T-helper 2 cell (primary cell): ENCODE measurements at regions not wholly inside any gene's neighbourhood (a gene's known extent, or its start where the extent isn't known, plus 50 kb on each side); places are given as distances from the start of the nearest gene placed in this dataset.

Source experiments
- DNase-seq, 5 experiments: peaks; one replicate each; pipeline versions ENCODE4 v3.0.0 to v3.0.0-alpha.2; 2012 to 2022

DNA sequence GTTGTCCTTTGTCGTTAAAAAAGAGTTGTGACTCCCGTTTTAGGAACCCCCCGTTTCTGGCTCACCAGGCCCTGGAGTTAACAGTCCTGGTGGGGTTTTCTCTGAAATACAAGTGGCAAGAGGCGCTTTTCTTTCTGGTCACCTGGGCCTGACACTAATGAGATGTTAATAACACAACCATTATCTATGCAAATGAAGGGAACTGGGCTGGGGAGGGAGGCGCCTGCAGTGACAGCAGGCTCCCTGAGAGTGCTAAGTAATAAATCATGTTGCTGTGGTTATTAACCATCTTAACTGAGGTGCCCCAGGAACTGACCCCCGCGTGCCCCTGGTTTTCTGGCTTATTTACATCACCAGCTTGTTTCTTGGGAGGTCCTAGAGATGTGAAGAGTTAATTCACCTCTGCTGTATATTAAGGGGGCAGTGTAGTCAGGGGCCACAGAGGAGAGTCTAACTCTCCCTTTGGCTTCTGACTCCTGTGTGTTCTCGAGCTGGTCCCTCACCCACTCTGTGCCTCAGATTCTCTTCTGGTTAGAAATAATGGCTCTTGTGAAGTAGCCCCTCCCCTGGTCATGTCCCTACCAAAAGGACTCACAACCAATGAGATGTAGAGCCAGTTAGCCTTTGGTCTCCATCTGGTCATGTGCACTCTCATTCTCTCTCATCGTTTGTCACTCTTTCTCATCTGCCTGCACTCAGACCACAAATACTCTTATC is 276.6 kb upstream of the CADM1 start:
- DNase-seq, result no peak

DNA sequence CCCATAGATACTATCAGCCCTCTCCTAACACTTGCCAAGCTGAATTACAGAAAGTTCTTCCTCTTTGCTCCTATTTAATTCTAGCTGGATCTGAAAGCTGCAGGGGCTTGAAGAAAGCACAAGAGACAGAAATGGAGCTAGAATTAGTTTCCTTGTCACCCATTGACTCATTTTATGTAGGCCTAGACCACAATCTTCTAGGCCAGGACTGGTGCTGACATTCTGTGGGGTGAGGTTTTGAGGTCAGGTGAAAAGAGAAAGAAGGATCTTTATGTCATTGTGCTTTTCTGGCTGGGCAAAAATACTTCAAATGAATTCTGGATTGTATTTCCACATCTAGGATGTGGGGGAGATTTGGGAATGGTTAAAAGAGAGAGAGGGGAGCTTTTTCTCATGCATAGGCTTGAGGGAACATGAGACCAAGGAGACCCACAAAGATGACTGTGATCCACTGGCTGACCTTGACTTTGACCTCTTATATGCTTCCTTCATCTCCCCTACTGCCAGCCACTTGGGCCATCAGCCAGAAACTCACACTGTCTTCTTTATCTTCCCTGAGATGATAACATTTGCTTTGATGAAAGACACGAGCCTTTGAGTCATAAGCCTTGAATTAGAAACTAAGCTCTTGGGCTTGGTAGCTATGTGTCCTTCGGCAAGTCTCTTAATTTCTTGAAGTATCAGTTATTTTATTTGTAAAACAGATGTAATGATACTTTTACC is 274.9 kb upstream of the CADM1 start:
- peak in 1 of 5 experiments; percentile 63 for DNase-seq

DNA sequence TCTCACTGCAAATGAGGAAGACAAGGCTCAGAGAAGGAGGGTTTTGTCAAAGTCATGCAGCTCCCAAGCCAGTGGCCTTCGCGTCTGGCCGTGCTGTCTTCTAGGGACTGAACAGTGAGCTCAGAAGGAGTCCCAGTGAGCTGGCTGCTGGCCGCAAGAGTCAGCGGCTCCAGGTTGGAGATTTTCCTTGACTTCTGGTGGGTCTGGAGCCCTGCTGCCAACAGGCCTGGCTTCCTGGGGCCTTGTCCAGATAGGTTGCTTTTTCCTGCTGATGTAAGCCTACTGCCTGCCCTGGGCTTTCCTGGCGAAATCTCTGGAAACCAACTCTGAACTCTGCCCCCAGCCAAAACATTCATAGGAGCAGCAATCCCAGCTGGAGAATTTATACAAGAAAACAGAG is 272.7 kb upstream of the CADM1 start:
- DNase-seq, result no peak

DNA sequence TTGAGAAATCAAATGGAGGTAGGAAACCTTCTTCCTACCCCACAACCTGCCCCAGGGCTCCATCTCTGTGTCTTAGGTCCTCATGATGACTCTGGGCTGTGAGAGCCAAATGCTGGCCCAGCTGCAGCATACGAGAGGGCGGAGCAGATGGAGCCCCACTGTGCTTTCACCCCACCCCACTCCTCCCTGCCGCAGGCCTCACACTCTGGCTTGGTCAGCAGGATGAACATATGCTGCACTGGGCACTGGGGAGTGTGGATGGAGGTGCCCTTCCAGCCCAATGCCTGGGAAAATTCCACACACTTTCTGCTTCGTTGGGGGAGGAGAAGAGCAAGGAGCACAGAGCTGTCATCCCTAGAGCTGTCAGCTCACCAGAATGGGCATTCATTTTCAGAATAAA is 271.6 kb upstream of the CADM1 start:
- DNase-seq, result no peak

DNA sequence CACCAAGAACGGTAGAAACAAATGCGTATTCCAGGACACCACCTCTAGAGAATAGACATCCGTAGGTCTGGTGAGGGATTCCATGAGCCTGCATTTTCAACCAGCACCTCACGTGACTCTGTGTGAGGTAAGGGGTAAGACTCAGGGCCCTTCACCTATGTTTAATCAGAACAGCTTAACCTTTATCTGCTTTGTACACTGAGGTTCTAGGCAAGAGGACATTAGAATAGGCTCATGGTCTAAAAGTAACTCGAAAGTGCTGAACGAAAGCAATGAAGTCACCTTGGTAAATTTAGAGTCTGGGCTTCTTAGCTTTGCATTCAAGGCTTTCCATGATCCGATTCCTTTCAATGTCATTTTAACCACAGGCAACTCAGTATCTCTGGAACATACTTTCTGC is 270.5 kb upstream of the CADM1 start:
- no peak for DNase-seq

DNA sequence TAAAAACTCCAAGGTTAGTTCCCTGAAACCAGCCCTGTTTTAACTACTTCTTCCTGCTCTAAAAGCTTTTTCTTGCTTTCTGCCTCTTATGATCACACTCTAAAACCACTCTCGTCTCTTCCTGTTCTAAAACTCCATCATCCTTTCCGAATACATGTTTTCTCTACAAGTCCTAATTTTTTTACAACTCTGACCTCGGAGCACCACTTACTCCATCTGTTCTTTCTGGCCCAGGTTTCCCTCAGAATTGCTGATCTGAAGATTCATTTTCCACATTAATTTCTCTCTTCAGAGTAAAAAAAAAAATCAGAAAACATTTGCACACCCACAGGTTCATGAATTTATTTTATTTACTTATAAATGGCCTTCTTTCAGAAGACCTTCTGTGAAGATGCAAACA is 265.7 kb upstream of the CADM1 start:
- no peak for DNase-seq

DNA sequence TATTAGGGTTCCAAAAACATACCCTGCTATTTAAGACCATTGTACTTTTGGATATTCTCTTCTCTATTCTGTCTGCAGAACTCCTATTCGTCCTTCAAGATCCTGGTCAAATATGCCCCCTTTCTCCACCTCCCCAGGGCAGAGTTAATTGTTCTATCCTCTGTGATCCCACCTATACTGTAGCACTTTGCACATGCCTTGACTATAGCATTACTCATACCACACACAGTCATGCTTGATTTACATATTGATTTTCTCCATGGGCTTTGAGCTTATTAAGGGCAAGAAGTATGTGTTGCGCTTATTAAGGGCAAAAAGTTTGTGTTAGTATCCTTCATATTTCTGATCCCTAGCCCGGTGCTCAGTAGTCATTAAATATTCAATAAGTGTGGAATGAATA is 263.7 kb upstream of the CADM1 start:
- no peak for DNase-seq

DNA sequence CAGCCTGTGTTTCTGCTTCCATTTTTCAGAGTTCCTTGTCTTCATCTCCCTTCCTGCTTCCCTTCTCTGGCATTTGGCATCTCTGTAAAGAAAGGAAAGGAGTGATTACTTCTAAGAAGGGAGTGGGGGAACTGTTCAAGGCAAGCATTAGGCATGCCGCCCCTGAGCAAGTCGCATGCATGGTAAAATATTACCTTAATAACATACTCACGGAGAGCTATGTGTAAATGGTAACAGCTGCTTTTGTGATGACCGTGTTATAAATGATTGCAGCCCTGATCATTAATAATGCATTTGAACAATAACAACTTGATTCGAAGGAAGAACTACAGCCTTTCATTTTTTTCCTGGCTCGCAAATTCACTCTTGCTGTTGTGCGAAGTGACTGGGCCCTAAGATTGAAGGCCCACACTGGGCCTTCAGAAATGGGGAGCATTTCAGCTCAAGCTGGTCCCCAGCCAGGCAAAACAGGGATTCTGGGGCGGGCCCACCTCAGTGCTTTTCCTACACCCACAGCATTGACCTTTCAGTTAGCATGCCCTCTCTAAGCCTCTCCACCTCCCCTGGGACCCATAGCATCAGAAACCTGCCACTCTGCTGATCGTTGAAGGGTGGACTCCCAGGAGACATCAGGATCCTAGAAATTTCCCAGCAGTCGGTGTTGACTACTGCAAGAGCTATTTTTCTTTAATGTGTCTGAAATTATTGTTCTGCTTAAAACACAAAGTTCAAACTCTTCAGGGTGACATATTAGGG is 263.0 kb upstream of the CADM1 start:
- no peak for DNase-seq

DNA sequence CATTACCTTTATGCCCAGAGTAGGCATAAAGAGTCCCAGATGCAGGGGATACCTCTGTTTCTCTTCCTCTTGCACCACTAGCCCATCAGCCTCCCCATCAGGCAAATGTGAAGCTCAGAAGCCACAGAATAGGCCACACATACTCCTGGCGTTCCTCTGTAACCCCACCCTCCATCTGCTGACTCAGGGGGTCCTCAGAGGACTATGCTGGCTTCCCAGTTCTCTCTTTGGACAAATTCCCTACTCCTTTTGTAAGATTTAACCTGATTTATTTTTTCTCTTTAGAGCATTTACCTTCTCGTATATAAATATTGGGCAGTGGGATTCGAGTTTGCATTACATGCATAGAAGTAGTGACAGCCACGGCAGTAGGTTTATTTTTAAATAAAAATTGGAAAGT is 262.3 kb upstream of the CADM1 start:
- no peak for DNase-seq

DNA sequence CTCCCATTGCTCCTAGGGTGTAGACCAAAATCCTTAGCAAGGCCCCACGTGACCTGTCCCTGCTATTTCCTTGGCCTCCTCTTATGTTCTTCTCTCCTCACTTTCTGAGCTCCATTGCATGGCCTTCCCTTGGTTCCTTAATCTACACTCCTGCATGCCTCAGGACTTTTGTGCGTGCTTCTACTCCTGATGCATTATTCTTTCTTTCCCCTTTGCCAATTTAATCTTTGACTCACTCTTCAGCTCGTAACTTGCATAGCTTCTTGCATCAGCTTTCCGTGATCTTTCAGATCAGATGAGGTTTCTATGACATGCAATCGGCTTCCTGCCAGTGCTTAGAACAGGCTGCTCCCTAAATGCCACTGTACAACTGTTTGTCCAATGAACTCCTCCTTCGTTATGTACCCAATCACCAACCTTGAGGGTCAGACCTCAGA is 261.6 kb upstream of the CADM1 start:
- DNase-seq, result peak in 1 of 5 experiments; percentile 50

DNA sequence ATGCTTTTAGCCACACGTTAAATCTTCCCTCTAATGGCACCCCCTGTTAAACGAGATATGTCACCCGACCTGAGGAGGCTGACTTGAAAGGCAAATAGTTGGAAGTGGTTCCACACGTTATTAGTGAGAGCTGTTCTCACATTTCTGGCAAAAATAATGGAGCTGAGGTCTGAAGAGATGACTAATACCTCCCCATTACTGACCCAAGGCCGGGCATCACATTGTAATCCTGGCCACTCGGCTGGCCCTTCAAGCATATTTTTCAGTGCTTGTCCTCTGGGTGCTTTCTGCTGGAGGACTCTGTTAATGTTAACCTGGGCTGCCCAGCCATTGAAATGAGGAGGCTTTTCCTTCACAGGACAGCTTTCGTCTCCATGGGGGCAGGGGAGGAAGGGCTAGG is 260.0 kb upstream of the CADM1 start:
- no peak for DNase-seq

DNA sequence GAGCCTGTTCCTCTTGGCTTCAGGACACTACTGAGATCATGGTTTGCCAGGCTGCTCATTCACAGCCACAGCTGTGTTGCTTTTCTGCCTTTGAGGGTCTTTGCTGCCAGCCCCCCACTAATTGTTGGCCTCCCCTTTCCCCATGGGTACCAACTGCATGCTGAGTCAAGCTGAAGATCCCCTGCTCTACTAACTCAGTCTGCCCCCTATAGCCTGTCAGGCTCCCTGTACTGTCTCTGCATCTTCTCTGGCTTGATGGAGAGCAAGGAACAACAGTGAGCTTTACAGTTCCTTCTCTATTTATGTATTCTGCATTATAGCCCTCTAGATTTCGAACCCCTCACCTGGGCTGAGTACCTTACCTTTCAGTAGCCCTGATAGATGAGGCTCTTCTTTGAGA is 257.6 kb upstream of the CADM1 start:
- DNase-seq, result no peak

DNA sequence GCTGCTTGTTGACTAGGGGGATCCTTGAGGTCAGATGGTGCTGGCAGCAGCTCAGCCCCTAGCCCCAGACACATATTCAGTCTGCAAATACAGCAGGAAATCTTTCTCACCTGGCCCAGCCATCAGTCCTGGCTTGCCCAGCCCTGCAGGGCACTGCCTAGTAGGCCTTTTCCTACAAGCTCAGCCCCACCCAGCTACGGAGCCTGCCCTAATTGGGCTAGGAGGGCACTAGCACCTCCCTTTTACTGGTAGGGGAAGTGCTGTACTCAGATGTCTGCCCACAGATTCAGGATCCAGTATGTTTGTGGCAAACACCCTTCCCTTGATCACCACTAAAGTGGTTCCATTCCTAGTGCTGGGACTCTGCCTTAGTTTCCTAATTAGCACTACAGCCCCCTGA is 257.1 kb upstream of the CADM1 start:
- peak in 1 of 5 experiments; percentile 43 for DNase-seq

DNA sequence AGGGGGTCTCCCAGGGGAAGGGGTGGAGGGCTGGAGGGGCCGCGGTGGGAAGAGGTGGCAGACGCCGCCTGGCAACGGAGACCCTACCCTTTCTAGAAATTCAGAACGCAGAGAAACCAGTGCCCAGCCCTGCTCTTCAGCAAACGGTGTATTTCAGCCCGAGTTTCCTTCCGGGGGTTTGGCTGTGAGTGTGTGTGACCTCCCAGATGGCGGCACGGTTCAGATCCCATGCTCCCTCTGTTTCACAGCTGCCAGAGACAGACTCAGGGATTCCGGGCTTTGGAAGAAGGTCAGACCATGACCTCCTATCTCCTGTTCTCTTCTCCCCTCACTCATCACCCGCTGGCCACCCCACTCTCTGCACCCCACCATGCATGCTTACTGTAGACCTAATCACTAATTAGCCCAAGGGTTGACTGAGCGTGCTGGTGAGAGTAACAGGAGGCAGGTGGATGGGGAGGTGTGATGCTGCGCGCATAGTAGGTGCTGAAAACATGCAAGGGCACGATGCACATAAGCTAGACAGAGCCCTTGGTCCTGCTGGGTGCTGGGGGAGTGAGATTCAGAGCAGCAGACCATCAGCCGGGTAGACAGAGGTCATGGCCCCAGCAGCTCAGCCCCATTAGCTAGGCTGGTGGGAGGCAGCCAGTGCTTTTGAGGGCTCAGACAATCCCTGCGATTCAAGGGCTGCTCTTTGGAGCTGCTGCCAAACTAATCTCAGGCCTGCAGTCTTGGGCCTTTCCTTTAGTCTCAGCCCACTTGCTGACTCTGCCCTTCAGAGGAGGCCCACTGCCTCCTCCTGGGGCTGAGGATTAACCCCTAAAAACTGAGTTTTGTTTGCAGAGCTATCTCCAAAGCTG is 256.5 kb upstream of the CADM1 start:
- DNase-seq, result peak in 1 of 5 experiments; percentile 30

DNA sequence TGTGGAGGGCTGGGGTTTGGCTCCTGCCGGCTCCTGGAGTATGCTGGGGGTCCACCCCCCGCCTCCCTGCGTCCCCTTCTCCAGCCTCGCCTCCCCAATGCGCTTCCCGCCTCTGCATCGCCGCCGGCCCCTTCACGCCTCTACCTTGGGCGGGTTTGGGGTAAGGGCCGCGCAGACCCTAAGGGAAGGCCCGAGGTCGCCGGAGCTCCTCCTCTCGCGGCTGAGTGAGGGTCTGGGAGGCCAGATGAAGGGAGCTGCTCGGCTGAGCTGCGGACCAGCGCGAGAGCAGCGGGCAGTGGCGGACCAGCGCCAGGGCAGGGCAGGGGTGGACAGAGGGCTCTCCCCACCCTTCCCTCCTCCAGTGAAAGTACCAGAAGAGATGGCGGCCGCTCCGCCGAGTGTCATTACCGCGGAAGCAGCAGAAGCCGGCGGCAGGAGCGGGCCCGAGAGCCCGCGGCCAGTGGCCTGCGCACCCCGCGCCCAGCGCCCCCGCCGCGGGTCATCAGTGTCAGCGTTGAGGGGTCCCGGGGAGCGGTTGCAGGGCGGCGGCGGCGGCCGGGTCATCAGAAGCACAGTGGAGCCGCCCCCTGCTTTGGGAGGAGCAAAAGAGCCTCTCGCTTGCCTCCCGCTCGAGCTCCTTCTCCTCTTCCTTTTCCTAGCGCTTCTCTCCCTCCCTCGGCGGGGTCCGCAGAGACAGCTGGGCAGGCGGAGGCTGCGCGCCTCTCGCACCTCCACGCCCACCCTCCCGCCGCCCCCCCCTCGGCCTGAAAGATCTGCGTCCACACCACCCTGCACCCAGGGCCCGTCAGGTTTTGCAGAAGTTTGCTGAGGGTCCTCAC is 255.6 kb upstream of the CADM1 start:
- DNase-seq, result peak in 1 of 5 experiments; percentile 23

DNA sequence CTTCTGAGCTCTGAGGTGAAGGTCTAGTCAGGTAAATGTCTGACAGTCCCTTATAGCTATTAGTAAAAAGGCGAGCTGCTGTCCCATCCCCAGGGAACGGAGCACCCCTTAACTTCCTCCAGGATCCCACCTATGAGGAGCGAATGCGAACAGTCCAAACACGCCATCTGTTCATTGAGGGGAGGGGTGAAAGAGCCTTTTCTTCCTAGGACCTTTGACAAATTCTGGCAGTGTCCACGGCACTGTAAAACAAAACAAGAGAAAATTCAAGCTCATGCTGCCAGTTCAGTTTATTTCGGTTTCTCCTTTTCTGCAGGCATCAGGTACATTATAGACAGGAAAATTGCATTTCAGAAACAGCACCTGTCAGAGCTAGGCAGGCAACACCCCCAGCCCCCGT is 253.8 kb upstream of the CADM1 start:
- no peak for DNase-seq

DNA sequence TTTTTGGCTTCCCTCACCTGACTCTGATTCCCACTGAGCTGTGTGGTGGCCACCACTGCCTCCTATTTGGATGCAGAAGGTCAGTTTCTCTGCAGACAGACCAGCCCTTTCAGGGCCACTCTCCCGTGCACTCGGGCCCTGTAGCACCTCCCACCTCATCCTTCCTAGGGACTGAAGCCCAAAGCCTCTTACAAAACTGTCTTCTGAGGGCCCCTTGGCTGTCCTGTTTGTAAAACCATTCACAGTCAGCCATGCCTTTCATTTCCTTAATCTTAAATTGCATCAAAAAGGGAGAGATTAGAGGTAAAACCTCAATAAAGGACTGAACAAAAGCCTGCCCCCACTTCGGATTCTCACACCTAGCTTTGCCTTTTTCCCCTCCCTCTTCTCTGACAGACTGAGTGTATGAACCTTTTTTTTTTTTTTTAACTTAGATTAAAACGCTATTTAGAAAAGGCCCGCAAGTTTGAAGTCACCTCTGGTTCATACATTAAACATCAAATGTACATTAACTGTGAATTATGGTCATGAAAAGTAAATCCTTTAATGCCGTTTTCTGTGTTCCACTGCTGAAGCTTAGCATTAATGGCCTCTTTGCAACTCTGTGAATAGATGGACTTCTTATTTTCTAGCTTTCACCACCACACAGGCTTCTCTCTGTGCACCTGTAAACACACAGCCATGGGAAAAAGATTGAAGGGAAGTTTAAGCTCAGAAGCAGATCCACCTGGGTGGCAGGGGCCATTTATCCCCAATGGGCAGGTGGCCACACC is 247.2 kb upstream of the CADM1 start:
- DNase-seq, result no peak

DNA sequence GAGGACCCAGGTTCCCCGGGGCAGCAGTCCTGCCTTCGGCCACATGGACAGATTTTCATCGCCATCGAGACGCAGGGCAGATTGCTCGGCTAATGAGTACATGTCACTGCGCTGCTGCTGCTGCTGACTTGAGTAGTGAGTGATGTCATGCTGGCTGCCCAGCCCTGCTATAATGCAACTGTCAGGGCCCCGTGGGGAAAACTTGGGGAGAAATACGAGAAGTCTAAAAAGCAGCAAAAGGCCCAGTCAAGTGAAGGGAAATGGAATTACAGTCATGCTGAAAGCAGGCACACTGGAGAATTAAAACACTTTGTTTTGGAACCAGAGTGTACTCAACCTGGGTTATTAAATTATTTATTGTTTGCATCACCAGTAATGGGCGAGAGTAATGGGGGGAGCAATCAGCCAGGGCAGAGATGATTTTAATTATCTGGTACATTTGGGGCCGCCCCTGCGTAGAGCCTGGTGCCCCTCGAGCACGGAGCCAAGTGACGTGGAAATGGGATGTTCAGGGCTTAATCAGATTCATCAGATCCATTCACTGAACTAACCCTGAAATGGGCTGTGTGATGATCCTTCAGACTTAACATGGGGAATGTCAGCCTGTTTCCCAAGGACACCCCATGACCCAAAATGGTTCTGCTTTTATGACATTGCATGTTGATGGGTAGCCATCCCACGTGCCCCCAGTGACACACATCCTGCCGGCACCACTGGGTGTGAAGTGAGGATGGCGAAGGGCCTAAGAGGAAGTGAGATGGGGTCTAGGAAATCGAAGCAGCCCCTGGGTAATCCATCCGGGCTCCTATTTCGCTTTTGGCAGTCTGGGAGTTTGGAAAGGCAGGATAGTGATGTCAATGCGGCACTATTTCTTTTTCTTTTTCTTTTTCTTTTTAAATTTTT is 241.6 kb upstream of the CADM1 start:
- DNase-seq, result no peak

DNA sequence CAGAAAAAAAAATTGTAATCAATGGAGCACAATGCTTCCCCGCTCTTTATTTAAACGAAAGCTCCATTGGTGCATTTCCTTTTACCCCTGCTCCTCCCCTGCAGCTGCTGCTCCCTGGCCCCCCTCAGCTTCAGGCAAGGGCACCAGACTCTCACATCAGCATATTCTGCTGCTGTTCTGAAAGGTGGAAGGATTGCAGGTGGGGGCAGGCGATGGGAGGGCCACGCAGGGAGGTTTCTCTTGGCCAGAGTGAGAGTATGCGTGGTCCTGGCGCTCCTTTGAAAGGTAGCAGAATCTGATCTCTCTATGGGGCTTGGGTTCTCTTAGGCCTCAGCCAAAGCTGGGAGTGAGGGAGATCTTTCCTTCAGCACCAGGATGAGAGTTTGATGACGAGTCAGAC is 240.9 kb upstream of the CADM1 start:
- DNase-seq, result no peak

DNA sequence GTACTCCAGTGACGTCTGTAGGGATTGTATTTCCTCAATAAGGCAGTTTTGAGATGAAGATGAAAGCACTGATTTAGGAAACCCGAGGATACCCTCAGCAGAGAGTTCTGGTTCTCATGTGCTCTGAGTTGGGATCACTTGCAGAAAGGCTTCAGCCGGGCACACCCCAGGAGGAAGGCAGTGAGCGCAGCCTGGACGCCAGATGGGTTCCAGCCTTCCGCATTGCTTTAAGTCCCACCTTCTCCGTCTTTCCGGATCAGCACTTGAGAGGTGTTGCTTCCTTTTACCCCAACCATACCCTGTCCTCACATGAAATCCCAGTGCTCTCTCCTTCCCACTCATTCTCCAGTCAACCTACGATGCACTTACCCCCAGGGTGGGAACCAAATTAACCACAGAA is 239.5 kb upstream of the CADM1 start:
- no peak for DNase-seq
